ENCODE measurements at regions not wholly inside any gene's neighbourhood (a gene's known extent, or its start where the extent isn't known, plus 50 kb on each side); places are given as distances from the start of the nearest gene placed in this dataset.
"Not testable (repeated sequence)": the region's sequence is repeated elsewhere in the genome, so short reads cannot be mapped to it uniquely, and the experiment has no call there.

GRCh38 chr1:14291182-14291581 lies 307.3 kb upstream of the KAZN start:
- not testable (repeated sequence) for H3K4me1 ChIP-seq (ENCODE audit: control insufficient read depth in 5 of 5, insufficient read depth in 5 of 5, low read length in 5 of 5); H3K9ac ChIP-seq (ENCODE audit: low read length in 5 of 5); H3K4me3 ChIP-seq (ENCODE audit: low read depth in 1 of 5, low read length in 5 of 5); H3K27me3 ChIP-seq (ENCODE audit: control insufficient read depth in 5 of 5, insufficient read depth in 4 of 5, low read length in 5 of 5); H3K27ac ChIP-seq (ENCODE audit: low read depth, low read length); H3K9me3 ChIP-seq (ENCODE audit: control insufficient read depth in 5 of 5, low read length in 5 of 5); H3K36me3 ChIP-seq (ENCODE audit: control insufficient read depth in 5 of 5, insufficient read depth in 5 of 5, low read length in 5 of 5)

GRCh38 chr1:14292520-14292919 lies 306.0 kb upstream of the KAZN start:
- H3K27ac ChIP-seq (ENCODE audit: low read depth, low read length), result no peak overlapping the region
- H3K9ac ChIP-seq (ENCODE audit: low read length in 5 of 5), result no peak overlapping the region
- H3K36me3 ChIP-seq (ENCODE audit: control insufficient read depth in 5 of 5, insufficient read depth in 5 of 5, low read length in 5 of 5), result no peaks in the 10 kb centered on the region
- no peaks in the 10 kb centered on the region for H3K4me1 ChIP-seq (ENCODE audit: control insufficient read depth in 5 of 5, insufficient read depth in 5 of 5, low read length in 5 of 5)
- no peak overlapping the region for H3K4me3 ChIP-seq (ENCODE audit: low read depth in 1 of 5, low read length in 5 of 5)
- peaks cover 0 to 2% (median 0%) of the 10 kb centered on the region in 5 donors for H3K27me3 ChIP-seq (ENCODE audit: control insufficient read depth in 5 of 5, insufficient read depth in 4 of 5, low read length in 5 of 5)
- peaks cover 0 to 2% (median 0%) of the 10 kb centered on the region in 5 donors for H3K9me3 ChIP-seq (ENCODE audit: control insufficient read depth in 5 of 5, low read length in 5 of 5)

GRCh38 chr1:14294006-14294405 lies 304.5 kb upstream of the KAZN start:
- H3K9me3 ChIP-seq (ENCODE audit: control insufficient read depth in 5 of 5, low read length in 5 of 5), result peaks cover 0 to 2% (median 0%) of the 10 kb centered on the region in 5 donors
- no peak overlapping the region for H3K9ac ChIP-seq (ENCODE audit: low read length in 5 of 5)
- no peak overlapping the region for H3K27ac ChIP-seq (ENCODE audit: low read depth, low read length)
- H3K4me3 ChIP-seq (ENCODE audit: low read depth in 1 of 5, low read length in 5 of 5), result no peak overlapping the region
- no peaks in the 10 kb centered on the region for H3K4me1 ChIP-seq (ENCODE audit: control insufficient read depth in 5 of 5, insufficient read depth in 5 of 5, low read length in 5 of 5)
- H3K36me3 ChIP-seq (ENCODE audit: control insufficient read depth in 5 of 5, insufficient read depth in 5 of 5, low read length in 5 of 5), result no peaks in the 10 kb centered on the region
- peaks cover 0 to 2% (median 0%) of the 10 kb centered on the region in 5 donors for H3K27me3 ChIP-seq (ENCODE audit: control insufficient read depth in 5 of 5, insufficient read depth in 4 of 5, low read length in 5 of 5)

- H3K4me3 ChIP-seq (ENCODE audit: low read depth in 1 of 5, low read length in 5 of 5), result no peak overlapping the region
- H3K36me3 ChIP-seq (ENCODE audit: control insufficient read depth in 5 of 5, insufficient read depth in 5 of 5, low read length in 5 of 5), result no peaks in the 10 kb centered on the region
- no peak overlapping the region for H3K9ac ChIP-seq (ENCODE audit: low read length in 5 of 5)
- H3K9me3 ChIP-seq (ENCODE audit: control insufficient read depth in 5 of 5, low read length in 5 of 5), result peaks cover 0 to 2% (median 0%) of the 10 kb centered on the region in 5 donors
- peaks cover 0 to 2% (median 0%) of the 10 kb centered on the region in 5 donors for H3K27me3 ChIP-seq (ENCODE audit: control insufficient read depth in 5 of 5, insufficient read depth in 4 of 5, low read length in 5 of 5)
- H3K4me1 ChIP-seq (ENCODE audit: control insufficient read depth in 5 of 5, insufficient read depth in 5 of 5, low read length in 5 of 5), result no peaks in the 10 kb centered on the region
- H3K27ac ChIP-seq (ENCODE audit: low read depth, low read length), result no peak overlapping the region
Observed at GRCh38 chr1:14294860-14295536, 303.5 kb upstream of the KAZN start.

- Histone ChIP-seq H3K36me3 (ENCODE audit: control insufficient read depth in 5 of 5, insufficient read depth in 5 of 5, low read length in 5 of 5) (no peaks in the 10 kb centered on the region), H3K9me3 (ENCODE audit: control insufficient read depth in 5 of 5, low read length in 5 of 5) (peaks cover 0 to 2% (median 0%) of the 10 kb centered on the region in 5 donors), H3K4me3 (ENCODE audit: low read depth in 1 of 5, low read length in 5 of 5) (no peak overlapping the region), H3K27me3 (ENCODE audit: control insufficient read depth in 5 of 5, insufficient read depth in 4 of 5, low read length in 5 of 5) (peaks cover 0 to 2% (median 0%) of the 10 kb centered on the region in 5 donors), H3K9ac (ENCODE audit: low read length in 5 of 5) (no peak overlapping the region), H3K27ac (ENCODE audit: low read depth, low read length) (no peak overlapping the region), H3K4me1 (ENCODE audit: control insufficient read depth in 5 of 5, insufficient read depth in 5 of 5, low read length in 5 of 5) (peaks cover 0 to 10% (median 0%) of the 10 kb centered on the region in 5 donors)
Observed at GRCh38 chr1:14296795-14297194, 301.7 kb upstream of the KAZN start.

- Histone ChIP-seq H3K9me3 (ENCODE audit: control insufficient read depth in 5 of 5, low read length in 5 of 5) (peaks cover 0 to 2% (median 0%) of the 10 kb centered on the region in 5 donors), H3K4me1 (ENCODE audit: control insufficient read depth in 5 of 5, insufficient read depth in 5 of 5, low read length in 5 of 5) (peaks cover 0 to 10% (median 0%) of the 10 kb centered on the region in 5 donors), H3K27ac (ENCODE audit: low read depth, low read length) (no peak overlapping the region), H3K36me3 (ENCODE audit: control insufficient read depth in 5 of 5, insufficient read depth in 5 of 5, low read length in 5 of 5) (no peaks in the 10 kb centered on the region), H3K4me3 (ENCODE audit: low read depth in 1 of 5, low read length in 5 of 5) (no peak overlapping the region), H3K27me3 (ENCODE audit: control insufficient read depth in 5 of 5, insufficient read depth in 4 of 5, low read length in 5 of 5) (peaks cover 0 to 2% (median 0%) of the 10 kb centered on the region in 5 donors), H3K9ac (ENCODE audit: low read length in 5 of 5) (no peak overlapping the region)
Observed at GRCh38 chr1:14297356-14297755, 301.1 kb upstream of the KAZN start.

GRCh38 chr1:14298806-14299205 lies 299.7 kb upstream of the KAZN start:
- Histone ChIP-seq H3K9me3 (ENCODE audit: control insufficient read depth in 5 of 5, low read length in 5 of 5) (peaks cover 0 to 2% (median 0%) of the 10 kb centered on the region in 5 donors), H3K27me3 (ENCODE audit: control insufficient read depth in 5 of 5, insufficient read depth in 4 of 5, low read length in 5 of 5) (no peaks in the 10 kb centered on the region), H3K4me3 (ENCODE audit: low read depth in 1 of 5, low read length in 5 of 5) (no peak overlapping the region), H3K36me3 (ENCODE audit: control insufficient read depth in 5 of 5, insufficient read depth in 5 of 5, low read length in 5 of 5) (no peaks in the 10 kb centered on the region), H3K9ac (ENCODE audit: low read length in 5 of 5) (no peak overlapping the region), H3K4me1 (ENCODE audit: control insufficient read depth in 5 of 5, insufficient read depth in 5 of 5, low read length in 5 of 5) (peaks cover 0 to 10% (median 0%) of the 10 kb centered on the region in 5 donors), H3K27ac (ENCODE audit: low read depth, low read length) (no peak overlapping the region)

GRCh38 chr1:14300991-14301703 lies 297.3 kb upstream of the KAZN start:
- no peaks in the 10 kb centered on the region for H3K27me3 ChIP-seq (ENCODE audit: control insufficient read depth in 5 of 5, insufficient read depth in 4 of 5, low read length in 5 of 5)
- H3K9ac ChIP-seq (ENCODE audit: low read length in 5 of 5), result no peak overlapping the region
- H3K27ac ChIP-seq (ENCODE audit: low read depth, low read length), result no peak overlapping the region
- H3K4me1 ChIP-seq (ENCODE audit: control insufficient read depth in 5 of 5, insufficient read depth in 5 of 5, low read length in 5 of 5), result peaks cover 0 to 20% (median 10%) of the 10 kb centered on the region in 5 donors
- peaks cover 0 to 1% (median 0%) of the 10 kb centered on the region in 5 donors for H3K9me3 ChIP-seq (ENCODE audit: control insufficient read depth in 5 of 5, low read length in 5 of 5)
- no peaks in the 10 kb centered on the region for H3K36me3 ChIP-seq (ENCODE audit: control insufficient read depth in 5 of 5, insufficient read depth in 5 of 5, low read length in 5 of 5)
- no peak overlapping the region for H3K4me3 ChIP-seq (ENCODE audit: low read depth in 1 of 5, low read length in 5 of 5)

- H3K27ac ChIP-seq (ENCODE audit: low read depth, low read length), result no peak overlapping the region
Observed at GRCh38 chr1:14301704-14302024, 296.8 kb upstream of the KAZN start.

GRCh38 chr1:14302025-14302424 lies 296.5 kb upstream of the KAZN start:
- Histone ChIP-seq H3K9ac (ENCODE audit: low read length in 5 of 5) (no peak overlapping the region), H3K36me3 (ENCODE audit: control insufficient read depth in 5 of 5, insufficient read depth in 5 of 5, low read length in 5 of 5) (no peaks in the 10 kb centered on the region), H3K4me1 (ENCODE audit: control insufficient read depth in 5 of 5, insufficient read depth in 5 of 5, low read length in 5 of 5) (peaks cover 0 to 20% (median 10%) of the 10 kb centered on the region in 5 donors), H3K27ac (ENCODE audit: low read depth, low read length) (no peak overlapping the region), H3K4me3 (ENCODE audit: low read depth in 1 of 5, low read length in 5 of 5) (no peak overlapping the region), H3K27me3 (ENCODE audit: control insufficient read depth in 5 of 5, insufficient read depth in 4 of 5, low read length in 5 of 5) (no peaks in the 10 kb centered on the region), H3K9me3 (ENCODE audit: control insufficient read depth in 5 of 5, low read length in 5 of 5) (no peaks in the 10 kb centered on the region)

More at GRCh38 chr1:14301704-14302024, 296.8 kb upstream of the KAZN start:
- no peaks in the 10 kb centered on the region for H3K36me3 ChIP-seq (ENCODE audit: control insufficient read depth in 5 of 5, insufficient read depth in 5 of 5, low read length in 5 of 5)
- H3K4me1 ChIP-seq (ENCODE audit: control insufficient read depth in 5 of 5, insufficient read depth in 5 of 5, low read length in 5 of 5), result peaks cover 0 to 20% (median 10%) of the 10 kb centered on the region in 5 donors
- no peak overlapping the region for H3K9ac ChIP-seq (ENCODE audit: low read length in 5 of 5)
- H3K27me3 ChIP-seq (ENCODE audit: control insufficient read depth in 5 of 5, insufficient read depth in 4 of 5, low read length in 5 of 5), result no peaks in the 10 kb centered on the region
- H3K4me3 ChIP-seq (ENCODE audit: low read depth in 1 of 5, low read length in 5 of 5), result no peak overlapping the region
- no peaks in the 10 kb centered on the region for H3K9me3 ChIP-seq (ENCODE audit: control insufficient read depth in 5 of 5, low read length in 5 of 5)
